ENCODE measurements at regions not wholly inside any gene's neighbourhood (a gene's known extent, or its start where the extent isn't known, plus 50 kb on each side); places are given as distances from the start of the nearest gene placed in this dataset.

- no peak overlapping the region for H3K4me3 ChIP-seq
- FAIRE-seq, result peak; percentile 54
These were observed 475.4 kb downstream of the NLGN4X start for GRCh38 chrX:5753291-5753690.

GRCh38 chrX:5752831-5753230 lies 475.8 kb downstream of the NLGN4X start:
- WGBS (ENCODE audit: missing lambda C conversion rate), result 0% methylated on average over 1 of the region's 1 CpG
- H3K27ac ChIP-seq, result no peak overlapping the region
- H3K4me1 ChIP-seq, result no peaks in the 10 kb centered on the region
- DNase-seq (ENCODE audit: low read depth in 1 of 2, low spot score in 1 of 2) (no peak), ATAC-seq (no peak), FAIRE-seq (no peak)
- H3K4me3 ChIP-seq, result no peak overlapping the region
- H3K9me3 ChIP-seq, result no peaks in the 10 kb centered on the region
- POLR2A ChIA-PET, result no interaction called here
- CTCF ChIA-PET, result no interaction called here
- no peak overlapping the region for H3K4me2 ChIP-seq
- TF ChIP-seq KDM1A (IDR thresholded peaks at IDR 0.05; ENCODE audit: low read depth) (no peak), EP300 (IDR thresholded peaks at IDR 0.05) (no peak)

More at GRCh38 chrX:5753291-5753690, 475.4 kb downstream of the NLGN4X start:
- no peaks in the 10 kb centered on the region for H3K4me1 ChIP-seq
- no peak for ATAC-seq
- no peak for DNase-seq (ENCODE audit: low read depth in 1 of 2, low spot score in 1 of 2)
- H3K9me3 ChIP-seq, result no peaks in the 10 kb centered on the region
- 0% methylated on average over 4 of the region's 4 CpGs for WGBS (ENCODE audit: missing lambda C conversion rate)
- TF ChIP-seq ZNF302 (CRISPR knock-in tag; IDR thresholded peaks at IDR 0.05) (no peak), JUN (IDR thresholded peaks at IDR 0.05) (no peak), MYC (IDR thresholded peaks at IDR 0.05; ENCODE audit: borderline replicate concordance, low read length) (no peak), HDAC2 (IDR thresholded peaks at IDR 0.05) (no peak), FOXS1 (CRISPR knock-in tag; IDR thresholded peaks at IDR 0.05) (no peak), HEYL (CRISPR knock-in tag; IDR thresholded peaks at IDR 0.05) (no peak)
- ChIA-PET CTCF (no interaction called here), POLR2A (no interaction called here)
- H3K4me2 ChIP-seq, result no peak overlapping the region
- H3K27ac ChIP-seq, result no peak overlapping the region

GRCh38 chrX:5748586-5749150 lies 480.0 kb downstream of the NLGN4X start:
- FAIRE-seq (no peak), DNase-seq (ENCODE audit: low read depth in 1 of 2, low spot score in 1 of 2) (no peak), ATAC-seq (no peak)
- no peaks in the 10 kb centered on the region for H3K4me1 ChIP-seq
- no peak overlapping the region for H3K4me3 ChIP-seq
- ChIA-PET CTCF (no interaction called here), POLR2A (no interaction called here)
- H3K9me3 ChIP-seq, result no peaks in the 10 kb centered on the region
- no peak overlapping the region for H3K27ac ChIP-seq
- WGBS (ENCODE audit: missing lambda C conversion rate), result 14% methylated on average over 9 of the region's 9 CpGs
- TF ChIP-seq RCOR1 (IDR thresholded peaks at IDR 0.05; ENCODE audit: low read depth, low read length), result no peak
- TF ChIP-seq CBX2 (IDR thresholded peaks at IDR 0.05; ENCODE audit: borderline replicate concordance, low read depth), result no peak
- TF ChIP-seq MAZ (IDR thresholded peaks at IDR 0.05; ENCODE audit: borderline replicate concordance, low read depth, low read length), result no peak
- no peak for TF ChIP-seq POLR2A (IDR thresholded peaks at IDR 0.05; ENCODE audit: low read length)
- TF ChIP-seq HOXB13 (CRISPR knock-in tag; IDR thresholded peaks at IDR 0.05; ENCODE audit: low read depth), result no peak
- TF ChIP-seq RFX5 (IDR thresholded peaks at IDR 0.05), result no peak
- TF ChIP-seq HEYL (CRISPR knock-in tag; IDR thresholded peaks at IDR 0.05), result no peak
- TF ChIP-seq MAX (IDR thresholded peaks at IDR 0.05), result no peak
- TF ChIP-seq EHMT2 (IDR thresholded peaks at IDR 0.05; ENCODE audit: low read depth), result no peak
- TF ChIP-seq HES2 (IDR thresholded peaks at IDR 0.05), result no peak
- TF ChIP-seq MYC (IDR thresholded peaks at IDR 0.05; ENCODE audit: borderline replicate concordance, low read length), result no peak
- TF ChIP-seq EHF (CRISPR knock-in tag; IDR thresholded peaks at IDR 0.05), result no peak
- TF ChIP-seq KDM1A (IDR thresholded peaks at IDR 0.05; ENCODE audit: low read depth), result no peak
- no peak for TF ChIP-seq RARB (CRISPR knock-in tag; IDR thresholded peaks at IDR 0.05)
- TF ChIP-seq JUN (IDR thresholded peaks at IDR 0.05), result no peak
- no peak for TF ChIP-seq TP53 (CRISPR knock-in tag; IDR thresholded peaks at IDR 0.05)
- no peak for TF ChIP-seq FOXS1 (CRISPR knock-in tag; IDR thresholded peaks at IDR 0.05)
- TF ChIP-seq CBX8 (IDR thresholded peaks at IDR 0.05), result no peak
- TF ChIP-seq POLR2AphosphoS2 (conservative IDR thresholded peaks at IDR 0.05; ENCODE audit: low read length), result no peak
- H3K4me2 ChIP-seq, result no peak overlapping the region

GRCh38 chrX:5746231-5746630 lies 482.4 kb downstream of the NLGN4X start:
- FAIRE-seq, result no peak
- CTCF ChIA-PET, result no interaction called here
- TF ChIP-seq EP300 (IDR thresholded peaks at IDR 0.05) (no peak), BCL3 (IDR thresholded peaks at IDR 0.05) (no peak), FOXS1 (CRISPR knock-in tag; IDR thresholded peaks at IDR 0.05) (no peak), ATOH8 (CRISPR knock-in tag; IDR thresholded peaks at IDR 0.05; ENCODE audit: low read depth) (no peak), HOXB13 (CRISPR knock-in tag; IDR thresholded peaks at IDR 0.05; ENCODE audit: low read depth) (no peak), JUNB (IDR thresholded peaks at IDR 0.05) (no peak), RARB (CRISPR knock-in tag; IDR thresholded peaks at IDR 0.05) (no peak), EHMT2 (IDR thresholded peaks at IDR 0.05; ENCODE audit: low read depth) (no peak), POLR2A (IDR thresholded peaks at IDR 0.05; ENCODE audit: low read length) (no peak), FOSB (CRISPR knock-in tag; IDR thresholded peaks at IDR 0.05) (no peak), PHF8 (IDR thresholded peaks at IDR 0.05; ENCODE audit: borderline replicate concordance, low read depth) (no peak), MAFK (IDR thresholded peaks at IDR 0.05; ENCODE audit: partially characterized antibody) (no peak), POLR2AphosphoS2 (conservative IDR thresholded peaks at IDR 0.05; ENCODE audit: low read length) (no peak), HDAC2 (IDR thresholded peaks at IDR 0.05) (no peak), HES2 (IDR thresholded peaks at IDR 0.05) (no peak), CHD4 (IDR thresholded peaks at IDR 0.05; ENCODE audit: borderline replicate concordance) (no peak)

More at GRCh38 chrX:5746231-5746630, 482.4 kb downstream of the NLGN4X start:
- ATAC-seq (no peak), DNase-seq (ENCODE audit: low read depth in 1 of 2, low spot score in 1 of 2) (no peak)
- Histone ChIP-seq H3K9me3 (no peaks in the 10 kb centered on the region), H3K4me2 (no peak overlapping the region), H3K4me3 (no peak overlapping the region), H3K4me1 (no peaks in the 10 kb centered on the region), H3K27ac (no peak overlapping the region)
- 21% methylated on average over 4 of the region's 4 CpGs for WGBS (ENCODE audit: missing lambda C conversion rate)
- POLR2A ChIA-PET, result no interaction called here

Data from A549 (cell line).